H9 (cell line): ENCODE measurements at regions not wholly inside any gene's neighbourhood (a gene's known extent, or its start where the extent isn't known, plus 50 kb on each side); places are given as distances from the start of the nearest gene placed in this dataset.

Source experiments
- DNase-seq: peaks from one replicate; pipeline ENCODE4 v3.0.0-alpha.2; 2017
- H2AFZ ChIP-seq: one replicate; pipeline ENCODE4 v1.6.1; 2013; ENCODE audit warnings: mild to moderate bottlenecking, low read length, control low read depth, moderate library complexity
- H2AK5ac ChIP-seq: 2 replicates; pipeline ENCODE4 v1.6.1; 2013; ENCODE audit warnings: low read length, control low read depth, mixed read lengths; ENCODE audit not compliant: insufficient read length
- H2BK120ac ChIP-seq: one replicate; pipeline ENCODE4 v1.6.1; 2013; ENCODE audit warnings: low read depth, mild to moderate bottlenecking, low read length, control low read depth, inconsistent platforms; ENCODE audit not compliant: poor library complexity, severe bottlenecking
- H2BK12ac ChIP-seq: 2 replicates; pipeline ENCODE4 v1.6.1; 2013; ENCODE audit warnings: low read length, control low read depth, mixed read lengths, low read depth; ENCODE audit not compliant: insufficient read length
- H2BK15ac ChIP-seq: 2 replicates; pipeline ENCODE4 v1.6.1; 2013; ENCODE audit warnings: low read depth, low read length, control low read depth
- H2BK20ac ChIP-seq: one replicate; pipeline ENCODE4 v1.6.1; 2013; ENCODE audit warnings: low read depth, mild to moderate bottlenecking, low read length, control low read depth, inconsistent platforms; ENCODE audit not compliant: poor library complexity, severe bottlenecking
- H2BK5ac ChIP-seq: 2 replicates; pipeline ENCODE4 v1.6.1; 2013; ENCODE audit warnings: low read length, control low read depth, mixed read lengths; ENCODE audit not compliant: insufficient read length
- H3K14ac ChIP-seq: 2 replicates; pipeline ENCODE4 v1.6.1; 2013; ENCODE audit warnings: low read length, control low read depth; ENCODE audit not compliant: insufficient read depth
- H3K18ac ChIP-seq: 2 replicates; pipeline ENCODE4 v1.6.1; 2013; ENCODE audit warnings: low read depth, mild to moderate bottlenecking, mixed read lengths, low read length, control low read depth; ENCODE audit not compliant: insufficient read length
- H3K23ac ChIP-seq: 2 replicates; pipeline ENCODE4 v1.6.1; 2013; ENCODE audit warnings: low read length, control low read depth, mixed read lengths, low read depth; ENCODE audit not compliant: insufficient read length
- H3K23me2 ChIP-seq: 2 replicates; pipeline ENCODE4 v1.6.1; 2013; ENCODE audit warnings: low read depth, mild to moderate bottlenecking, mixed read lengths, low read length, control low read depth; ENCODE audit not compliant: insufficient read length, poor library complexity, severe bottlenecking
- H3K27ac ChIP-seq: 2 replicates; pipeline ENCODE4 v1.5.1; 2013; ENCODE audit warnings: low read length, control low read depth, mixed read lengths, low read depth; ENCODE audit not compliant: insufficient read length
- H3K27me3 ChIP-seq: 2 replicates; pipeline ENCODE4 v1.6.1; 2013; ENCODE audit warnings: low read length, control low read depth, inconsistent platforms; ENCODE audit not compliant: insufficient read depth
- H3K4ac ChIP-seq: 2 replicates; pipeline ENCODE4 v1.6.1; 2013; ENCODE audit warnings: low read depth, mild to moderate bottlenecking, control low read depth, inconsistent platforms, low read length, moderate library complexity
- H3K4me1 ChIP-seq: 2 replicates; pipeline ENCODE4 v1.6.1; 2013; ENCODE audit warnings: low read length, control low read depth, inconsistent platforms; ENCODE audit not compliant: insufficient read depth
- H3K4me2 ChIP-seq: 2 replicates; pipeline ENCODE4 v1.6.1; 2013; ENCODE audit warnings: low read length, control low read depth, mixed read lengths; ENCODE audit not compliant: insufficient read length, insufficient read depth
- H3K56ac ChIP-seq: 2 replicates; pipeline ENCODE4 v1.6.1; 2013; ENCODE audit warnings: low read depth, mild to moderate bottlenecking, mixed read lengths, low read length, control low read depth; ENCODE audit not compliant: insufficient read length
- H3K79me1 ChIP-seq: 2 replicates; pipeline ENCODE4 v1.6.1; 2013; ENCODE audit warnings: low read depth, mild to moderate bottlenecking, moderate library complexity, low read length, control low read depth, inconsistent platforms; ENCODE audit not compliant: insufficient read depth, poor library complexity, severe bottlenecking
- H3K79me2 ChIP-seq: 2 replicates; pipeline ENCODE4 v1.6.1; 2013; ENCODE audit warnings: low read length, control low read depth, inconsistent platforms; ENCODE audit not compliant: insufficient read depth
- H3K9ac ChIP-seq: 2 replicates; pipeline ENCODE4 v1.6.1; 2013; ENCODE audit warnings: low read length, control low read depth, mixed read lengths; ENCODE audit not compliant: insufficient read length; ENCODE audit errors: extremely low read depth
- H3K9me3 ChIP-seq: one replicate; pipeline ENCODE4 v1.6.1; 2013; ENCODE audit warnings: low read depth, low read length, inconsistent platforms; ENCODE audit not compliant: control insufficient read depth
- H3T11ph ChIP-seq: one replicate; pipeline ENCODE4 v1.6.1; 2013; ENCODE audit warnings: mild to moderate bottlenecking, low read length, control low read depth, inconsistent platforms
- H4K20me1 ChIP-seq: one replicate; pipeline ENCODE4 v1.6.1; 2013; ENCODE audit not compliant: control insufficient read depth, insufficient read length, insufficient read depth
- H4K5ac ChIP-seq: 2 replicates; pipeline ENCODE4 v1.6.1; 2013; ENCODE audit warnings: low read depth, mild to moderate bottlenecking, mixed read lengths, low read length, control low read depth; ENCODE audit not compliant: insufficient read length
- H4K8ac ChIP-seq: replicated peaks from 2 replicates; pipeline ENCODE4 v1.6.1; 2013; ENCODE audit warnings: low read length, control low read depth, mixed read lengths, low read depth; ENCODE audit not compliant: insufficient read length
- H4K91ac ChIP-seq: 2 replicates; pipeline ENCODE4 v1.6.1; 2013; ENCODE audit warnings: low read depth, mild to moderate bottlenecking, moderate library complexity, mixed read lengths, low read length, control low read depth; ENCODE audit not compliant: insufficient read length
- H3K27ac Mint-ChIP-seq, 3 experiments: 2 replicates in 2 of 3; 3 replicates in 1 of 3; pipeline ENCODE4 v1.8.0; 2020 to 2021; ENCODE audit warnings: mixed read lengths in 3 of 3, mild to moderate bottlenecking in 1 of 3, moderate library complexity in 1 of 3
- H3K27me3 Mint-ChIP-seq: 2 replicates; pipeline ENCODE4 v1.8.0; 2021; ENCODE audit warnings: low read depth, mild to moderate bottlenecking, moderate library complexity, mixed read lengths
- H3K36me3 Mint-ChIP-seq, 3 experiments: 2 replicates in 2 of 3; 3 replicates in 1 of 3; pipeline ENCODE4 v1.8.0; 2020 to 2021; ENCODE audit warnings: low read depth in 3 of 3, mixed read lengths in 3 of 3; ENCODE audit not compliant: insufficient read depth in 1 of 3
- H3K4me1 Mint-ChIP-seq, 2 experiments: 2 replicates each; pipeline ENCODE4 v1.8.0; 2020; ENCODE audit warnings: mixed read lengths in 2 of 2
- H3K4me3 Mint-ChIP-seq, 2 experiments: 2 replicates in 1 of 2; 3 replicates in 1 of 2; pipeline ENCODE4 v1.8.0; 2020 to 2021; ENCODE audit warnings: mild to moderate bottlenecking in 2 of 2, mixed read lengths in 2 of 2, moderate library complexity in 1 of 2
- H3K9me3 Mint-ChIP-seq, 2 experiments: 2 replicates in 1 of 2; 3 replicates in 1 of 2; pipeline ENCODE4 v1.8.0; 2020; ENCODE audit warnings: mild to moderate bottlenecking in 2 of 2, mixed read lengths in 2 of 2, moderate library complexity in 1 of 2
- WGBS: extraction: QIAGEN DNeasy Blood & Tissue Kit; methylation state at CpG from one replicate; pipeline ENCODE4 v1.1.7; 2013; ENCODE audit warnings: missing lambda C conversion rate, low lambda C conversion rate, mixed read lengths; ENCODE audit not compliant: insufficient read length; ENCODE audit errors: extremely low coverage; 5-methylcytosine and 5-hydroxymethylcytosine counted together
- TF ChIP-seq, protein P1 (sequence below): fragments of 200-600 bp; sonication (generic); conservative IDR thresholded peaks from 3 replicates; pipeline ENCODE4 v1.8.0; 2021; ENCODE audit warnings: antibody characterized with exemption, mild to moderate bottlenecking

DNA sequence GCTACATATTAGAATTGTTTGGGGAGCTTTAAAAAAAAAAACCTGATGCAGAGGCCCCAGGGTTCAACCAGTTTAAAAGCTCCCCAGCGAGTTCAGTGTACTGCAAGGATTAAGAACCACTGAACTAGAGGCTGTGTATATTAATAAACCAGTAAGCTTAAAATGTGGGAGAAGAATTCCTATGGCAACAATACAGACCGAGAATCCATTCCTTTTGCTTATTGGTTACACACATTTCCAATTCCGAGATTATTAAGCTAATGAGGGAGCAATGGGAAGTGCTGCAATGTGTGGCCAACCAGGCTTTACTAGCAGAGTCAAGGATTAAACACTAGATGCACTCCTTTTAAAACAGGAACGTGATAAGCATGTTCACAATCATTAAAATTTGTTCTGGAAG, 204.4 kb downstream of the TDRD15 start:
- no peaks in the 10 kb centered on the region for H3K4me1 ChIP-seq
- H2BK20ac ChIP-seq = no peak overlapping the region
- no peaks in the 10 kb centered on the region for H3K23me2 ChIP-seq
- no peaks in the 10 kb centered on the region for H3K9me3 ChIP-seq
- H2AK5ac ChIP-seq = no peak overlapping the region
- no peak overlapping the region for H2BK12ac ChIP-seq
- no peak overlapping the region for H3T11ph ChIP-seq
- no peak overlapping the region for H2BK15ac ChIP-seq
- H3K4me2 ChIP-seq = no peak overlapping the region
- H3K79me1 ChIP-seq = no peaks in the 10 kb centered on the region
- H3K4ac ChIP-seq = no peak overlapping the region
- H4K20me1 ChIP-seq = no peaks in the 10 kb centered on the region
- WGBS = no CpG with 5 or more reads among the region's 4 CpGs
- H4K8ac ChIP-seq = no peak overlapping the region
- H3K36me3 Mint-ChIP-seq = no peaks in the 10 kb centered on the region; a peak in 2 of 7 replicates
- H3K56ac ChIP-seq = no peak overlapping the region
- H3K27me3 Mint-ChIP-seq = no peaks in the 10 kb centered on the region
- H3K14ac ChIP-seq = no peak overlapping the region
- TF ChIP-seq, protein P1, sequence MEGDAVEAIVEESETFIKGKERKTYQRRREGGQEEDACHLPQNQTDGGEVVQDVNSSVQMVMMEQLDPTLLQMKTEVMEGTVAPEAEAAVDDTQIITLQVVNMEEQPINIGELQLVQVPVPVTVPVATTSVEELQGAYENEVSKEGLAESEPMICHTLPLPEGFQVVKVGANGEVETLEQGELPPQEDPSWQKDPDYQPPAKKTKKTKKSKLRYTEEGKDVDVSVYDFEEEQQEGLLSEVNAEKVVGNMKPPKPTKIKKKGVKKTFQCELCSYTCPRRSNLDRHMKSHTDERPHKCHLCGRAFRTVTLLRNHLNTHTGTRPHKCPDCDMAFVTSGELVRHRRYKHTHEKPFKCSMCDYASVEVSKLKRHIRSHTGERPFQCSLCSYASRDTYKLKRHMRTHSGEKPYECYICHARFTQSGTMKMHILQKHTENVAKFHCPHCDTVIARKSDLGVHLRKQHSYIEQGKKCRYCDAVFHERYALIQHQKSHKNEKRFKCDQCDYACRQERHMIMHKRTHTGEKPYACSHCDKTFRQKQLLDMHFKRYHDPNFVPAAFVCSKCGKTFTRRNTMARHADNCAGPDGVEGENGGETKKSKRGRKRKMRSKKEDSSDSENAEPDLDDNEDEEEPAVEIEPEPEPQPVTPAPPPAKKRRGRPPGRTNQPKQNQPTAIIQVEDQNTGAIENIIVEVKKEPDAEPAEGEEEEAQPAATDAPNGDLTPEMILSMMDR = no peak
- no peak overlapping the region for H2AFZ ChIP-seq
- H3K9ac ChIP-seq = no peak overlapping the region
- no peak for DNase-seq
- no peak overlapping the region for H2BK120ac ChIP-seq
- no peaks in the 10 kb centered on the region for H3K27me3 ChIP-seq
- H3K4me1 Mint-ChIP-seq = peaks cover 7 to 8% of the 10 kb centered on the region in 2 experiments
- H3K27ac Mint-ChIP-seq = no peak overlapping the region
- H3K9me3 Mint-ChIP-seq = peaks cover 2% of the 10 kb centered on the region in 2 experiments; a peak in 1 of 5 replicates
- no peaks in the 10 kb centered on the region for H3K79me2 ChIP-seq
- no peak overlapping the region for H3K27ac ChIP-seq
- no peak overlapping the region for H3K23ac ChIP-seq
- no peak overlapping the region for H4K91ac ChIP-seq
- H3K18ac ChIP-seq = no peak overlapping the region
- H4K5ac ChIP-seq = no peak overlapping the region
- H2BK5ac ChIP-seq = no peak overlapping the region
- no peak overlapping the region for H3K4me3 Mint-ChIP-seq
